GM12878 (cell line): ENCODE measurements at regions not wholly inside any gene's neighbourhood (a gene's known extent, or its start where the extent isn't known, plus 50 kb on each side); places are given as distances from the start of the nearest gene placed in this dataset.

Experiments
- ATAC-seq: fragments of 200-7000 bp; cut with Tn5 transposase; 3 replicates; pipeline ENCODE4 v1.9.1; 2020; ENCODE audit warnings: mild to moderate bottlenecking, moderate library complexity
- BruUV-seq: library from RNA; stranded (reverse); fragments of 400-500 nt; replicated peaks from 2 replicates; lab custom pipeline; 2021; lab: Mats Ljungman, UMichigan
- CTCF ChIA-PET: fragments of 300-600 bp; sonication (Branson Sonifier 250); formaldehyde crosslinking; extraction: SDS; loops from one replicate; lab custom pipeline; 2021; ENCODE audit warnings: inconsistent platforms; lab: Yijun Ruan, JAX
- POLR2A ChIA-PET: fragments of 350-600 bp; formaldehyde crosslinking; extraction: SDS; loops from one replicate; lab custom pipeline; 2021; ENCODE audit warnings: inconsistent platforms; lab: Charles Lee
- RAD21 ChIA-PET: fragments of 300-600 bp; sonication (Branson Sonifier 250); formaldehyde crosslinking; loops from one replicate; lab custom pipeline; 2023; ENCODE audit warnings: antibody characterized with exemption; ENCODE audit not compliant: unreplicated experiment; lab: Charles Lee
- SMC1A ChIA-PET: fragments of 300-600 bp; sonication (Branson Sonifier 250); formaldehyde crosslinking; loops from one replicate; lab custom pipeline; 2023; ENCODE audit not compliant: unreplicated experiment, uncharacterized antibody; lab: Charles Lee
- DNase-seq: peaks from one replicate; pipeline ENCODE4 v3.0.0-alpha.2; 2011; ENCODE audit warnings: low read depth, low spot score
- FAIRE-seq: peaks from 3 replicates; lab custom pipeline; 2011; peaks lifted over from hg19 to GRCh38; lab: Jason Lieb, UNC
- H2AFZ ChIP-seq: 2 replicates; pipeline ENCODE4 v1.6.0; 2011; ENCODE audit warnings: low read depth, low read length, control low read depth; ENCODE audit not compliant: control insufficient read depth
- H3K27ac ChIP-seq: 2 replicates; pipeline ENCODE4 v1.5.1; 2011; ENCODE audit warnings: control low read depth; ENCODE audit not compliant: control insufficient read depth, insufficient read depth
- H3K27me3 ChIP-seq, 2 experiments: replicated peaks in 1 of 2; 2 replicates each; pipeline versions ENCODE4 v1.6.0 to v1.6.1; 2011; ENCODE audit warnings: low read length in 1 of 2; ENCODE audit not compliant: control insufficient read depth in 2 of 2, insufficient read depth in 2 of 2
- H3K36me3 ChIP-seq, 2 experiments: 2 replicates each; pipeline ENCODE4 v1.5.1; 2011; ENCODE audit warnings: low read length in 1 of 2; ENCODE audit not compliant: control insufficient read depth in 2 of 2, insufficient read depth in 2 of 2
- H3K4me1 ChIP-seq: 2 replicates; pipeline ENCODE4 v1.6.1; 2011; ENCODE audit warnings: mild to moderate bottlenecking, low read length, moderate library complexity, mixed read lengths; ENCODE audit not compliant: control insufficient read depth, insufficient read depth
- H3K4me2 ChIP-seq: 2 replicates; pipeline ENCODE4 v1.6.0; 2011; ENCODE audit warnings: control low read depth; ENCODE audit not compliant: control insufficient read depth, insufficient read depth
- H3K4me3 ChIP-seq: fragments of 200-600 bp; sonication (generic); 2 replicates; pipeline ENCODE4 v1.5.1; 2016
- H3K79me2 ChIP-seq: 2 replicates; pipeline ENCODE4 v1.6.0; 2011; ENCODE audit warnings: low read length; ENCODE audit not compliant: control insufficient read depth, insufficient read depth
- H3K9ac ChIP-seq: 2 replicates; pipeline ENCODE4 v1.8.0; 2011; ENCODE audit warnings: low read length, control low read depth, mixed read lengths; ENCODE audit not compliant: control insufficient read depth, insufficient read depth
- H3K9me3 ChIP-seq: replicated peaks from 3 replicates; pipeline ENCODE4 v1.5.1; 2011; ENCODE audit warnings: mild to moderate bottlenecking, low read length; ENCODE audit not compliant: control insufficient read depth, insufficient read depth
- H4K20me1 ChIP-seq: 2 replicates; pipeline ENCODE4 v1.6.0; 2011; ENCODE audit not compliant: control insufficient read depth, insufficient read depth
- HDAC6 ChIP-seq: fragments of 200-600 bp; sonication (generic); IDR thresholded peaks from one replicate; pipeline ENCODE4 v1.8.0; 2017; ENCODE audit warnings: antibody characterized with exemption; ENCODE audit not compliant: unreplicated experiment
- PAX8 ChIP-seq: fragments of 450-650 bp; IDR thresholded peaks from 2 replicates; pipeline ENCODE4 v1.6.1; 2017; ENCODE audit warnings: mild to moderate bottlenecking, moderate library complexity
- SIN3A ChIP-seq: IDR thresholded peaks from 2 replicates; pipeline ENCODE4 v1.6.1; 2012; ENCODE audit warnings: low read depth, low read length, improper control_type of control experiment
- SMARCA5 ChIP-seq: fragments of 450-650 bp; IDR thresholded peaks from 2 replicates; pipeline ENCODE4 v1.6.1; 2017; ENCODE audit warnings: mild to moderate bottlenecking
- STAT3 ChIP-seq: IDR thresholded peaks from 2 replicates; pipeline ENCODE4 v1.6.1; 2011; ENCODE audit warnings: low read depth, low read length, improper control_type of control experiment
- WGBS: methylation state at CpG from one replicate; pipeline ENCODE4 v1.1.6; 2016; ENCODE audit warnings: low lambda C conversion rate; ENCODE audit not compliant: insufficient replicate concordance, insufficient coverage; ENCODE audit errors: missing lambda C conversion rate; 5-methylcytosine and 5-hydroxymethylcytosine counted together
- in situ Hi-C: fragments of 300-500 bp; cut with MboI; formaldehyde crosslinking; loops from 9 replicates; pipeline ENCODE4 v1.14.3; 2018; ENCODE audit warnings: mixed read lengths
- intact Hi-C: fragments of 100-400 bp; cut with micrococcal nuclease; formaldehyde crosslinking; loops from one replicate; pipeline ENCODE4 v1.14.2; 2022; ENCODE audit not compliant: unreplicated experiment

DNA sequence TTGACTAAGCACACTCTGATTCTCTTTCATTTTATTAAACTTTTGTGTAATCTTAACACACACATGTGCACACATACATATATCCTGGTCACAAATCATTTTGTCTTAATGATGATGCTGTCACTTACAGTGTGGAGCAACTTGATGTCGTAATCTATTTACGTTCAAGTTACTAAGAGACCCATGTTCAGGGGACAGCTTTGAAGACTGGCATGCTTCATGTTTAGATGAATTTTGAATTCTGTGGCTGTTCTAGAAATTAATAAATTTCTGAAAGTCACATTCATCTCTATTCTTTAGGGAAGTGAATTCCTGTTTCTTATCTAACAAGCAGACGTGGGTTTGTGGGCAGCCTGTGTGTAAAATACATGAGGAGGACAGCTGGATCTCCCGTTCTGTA is 1637.8 kb downstream of the PLA2G4A start:
- H4K20me1 ChIP-seq: no peaks in the 10 kb centered on the region
- H3K27ac ChIP-seq: no peak overlapping the region
- FAIRE-seq (no peak), DNase-seq (no peak), ATAC-seq (no peak)
- in situ Hi-C loops (no loop called here), intact Hi-C loops (no loop called here)
- WGBS: 40% methylated on average over 4 of the region's 4 CpGs
- H3K9ac ChIP-seq: no peak overlapping the region
- H3K4me2 ChIP-seq: no peak overlapping the region
- no peaks in the 10 kb centered on the region for H3K9me3 ChIP-seq
- H3K79me2 ChIP-seq: no peaks in the 10 kb centered on the region
- H3K36me3 ChIP-seq: no peaks in the 10 kb centered on the region
- TF ChIP-seq STAT3: no peak
- no peak for TF ChIP-seq HDAC6
- no peak for TF ChIP-seq SMARCA5
- no peak for TF ChIP-seq PAX8
- ChIA-PET RAD21 (no interaction called here), POLR2A (interaction anchor here (0.6 kb wide), 1 partner anchor 62 kb away, joined by 3 read pairs; no protein-coding TSS in a partner anchor), CTCF (no interaction called here), SMC1A (no interaction called here)
- H3K4me1 ChIP-seq: no peaks in the 10 kb centered on the region
- no TSS peak for BruUV-seq
- no peak overlapping the region for H3K4me3 ChIP-seq
- no peaks in the 10 kb centered on the region for H3K27me3 ChIP-seq
- H2AFZ ChIP-seq: no peak overlapping the region

DNA sequence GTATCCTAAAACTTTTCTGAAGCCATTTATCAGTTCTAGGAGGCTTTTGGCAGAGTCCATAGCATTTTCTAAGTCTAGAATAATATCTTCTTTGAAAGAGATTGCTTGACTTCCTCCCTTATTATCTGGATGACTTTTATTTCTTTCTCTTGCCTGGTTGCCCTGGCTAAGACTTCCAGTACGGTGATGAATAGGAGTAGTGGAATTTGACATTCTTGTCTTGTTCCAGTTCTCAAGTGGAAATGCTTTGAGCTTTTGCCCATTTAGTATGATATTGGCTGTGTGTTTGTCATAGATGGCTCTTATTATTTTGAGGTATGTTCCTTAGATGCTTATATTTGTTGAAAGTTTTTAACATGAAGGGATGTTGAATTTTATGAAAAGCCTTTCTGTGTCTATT is 1647.9 kb downstream of the PLA2G4A start:
- Histone ChIP-seq H3K4me1 (no peaks in the 10 kb centered on the region), H3K27me3 (no peaks in the 10 kb centered on the region), H4K20me1 (no peaks in the 10 kb centered on the region), H3K36me3 (no peaks in the 10 kb centered on the region), H3K4me3 (no peak overlapping the region), H3K4me2 (no peak overlapping the region), H3K27ac (no peak overlapping the region), H3K9me3 (no peaks in the 10 kb centered on the region), H3K79me2 (no peaks in the 10 kb centered on the region), H2AFZ (no peak overlapping the region), H3K9ac (no peak overlapping the region)
- BruUV-seq: no TSS peak
- ChIA-PET POLR2A (no interaction called here), SMC1A (no interaction called here), CTCF (no interaction called here), RAD21 (no interaction called here)
- TF ChIP-seq SIN3A: no peak
- WGBS: 38% methylated on average over 1 of the region's 1 CpG
- in situ Hi-C loops: no loop called here
- intact Hi-C loops: no loop called here
- ATAC-seq: no peak
- DNase-seq: no peak
- FAIRE-seq: no peak
